H1 (cell line): ENCODE measurements at regions not wholly inside any gene's neighbourhood (a gene's known extent, or its start where the extent isn't known, plus 50 kb on each side); places are given as distances from the start of the nearest gene placed in this dataset.

Experiments
- CTCF ChIA-PET: fragments of 300-600 bp; sonication (Branson Sonifier 250); formaldehyde crosslinking; loops from one replicate; lab custom pipeline; 2021; ENCODE audit not compliant: partially characterized antibody; lab: Charles Lee
- POLR2A ChIA-PET: fragments of 300-600 bp; sonication (Branson Sonifier 250); formaldehyde crosslinking; loops from one replicate; lab custom pipeline; 2021; ENCODE audit warnings: inconsistent platforms; ENCODE audit not compliant: partially characterized antibody; lab: Charles Lee
- DNase-seq, 2 experiments: peaks; one replicate each; pipeline versions ENCODE4 v3.0.0 to v3.0.0-alpha.2; 2010 to 2022; ENCODE audit warnings: low spot score in 2 of 2, low read depth in 1 of 2, mixed read lengths in 1 of 2
- FAIRE-seq: peaks from 2 replicates; lab custom pipeline; 2011; peaks lifted over from hg19 to GRCh38; lab: Jason Lieb, UNC
- H2AFZ ChIP-seq: 2 replicates; pipeline ENCODE4 v1.8.1; 2012; ENCODE audit warnings: low read length, inconsistent platforms
- H2AK5ac ChIP-seq: 2 replicates; pipeline ENCODE4 v1.6.1; 2013; ENCODE audit warnings: low read depth, low read length
- H2BK120ac ChIP-seq: replicated peaks from 2 replicates; pipeline ENCODE3; 2013; ENCODE audit warnings: low read depth, low read length, inconsistent platforms
- H2BK12ac ChIP-seq: 2 replicates; pipeline ENCODE4 v1.6.1; 2013; ENCODE audit warnings: low read depth, low read length
- H2BK15ac ChIP-seq: 2 replicates; pipeline ENCODE4 v1.6.1; 2013; ENCODE audit warnings: low read length
- H2BK20ac ChIP-seq: 2 replicates; pipeline ENCODE4 v1.6.1; 2013; ENCODE audit warnings: low read length
- H2BK5ac ChIP-seq: 2 replicates; pipeline ENCODE4 v1.6.1; 2013; ENCODE audit warnings: low read depth, low read length
- H3K14ac ChIP-seq: 2 replicates; pipeline ENCODE4 v1.6.1; 2013; ENCODE audit warnings: inconsistent platforms; ENCODE audit not compliant: insufficient read length
- H3K18ac ChIP-seq: 2 replicates; pipeline ENCODE4 v1.6.1; 2013; ENCODE audit warnings: low read length; ENCODE audit errors: extremely low read depth
- H3K23ac ChIP-seq: 2 replicates; pipeline ENCODE4 v1.6.1; 2013; ENCODE audit warnings: inconsistent platforms; ENCODE audit not compliant: insufficient read length
- H3K23me2 ChIP-seq: 2 replicates; pipeline ENCODE4 v1.6.1; 2013; ENCODE audit warnings: low read depth, low read length
- H3K27ac ChIP-seq: 2 replicates; pipeline ENCODE4 v1.6.1; 2011; ENCODE audit warnings: low read depth, low read length, inconsistent platforms
- H3K27me3 ChIP-seq, 4 experiments: replicated peaks in 1 of 4; 1 replicate in 1 of 4; 2 replicates in 3 of 4; pipeline versions ENCODE4 v1.6.1 to v1.8.1; 2011 to 2013; ENCODE audit warnings: low read length in 3 of 4, mild to moderate bottlenecking in 3 of 4, inconsistent platforms in 2 of 4, mixed read lengths in 2 of 4, moderate library complexity in 1 of 4; ENCODE audit not compliant: control insufficient read depth in 3 of 4, insufficient read depth in 3 of 4; ENCODE audit errors: extremely low read depth in 1 of 4
- H3K36me3 ChIP-seq, 4 experiments: 2 replicates each; pipeline versions ENCODE4 v1.6.1 to v1.8.1; 2011 to 2013; ENCODE audit warnings: mild to moderate bottlenecking in 4 of 4, low read length in 3 of 4, moderate library complexity in 2 of 4, control low read depth in 1 of 4, inconsistent platforms in 1 of 4; ENCODE audit not compliant: insufficient read depth in 4 of 4, control insufficient read depth in 2 of 4
- H3K4ac ChIP-seq: replicated peaks from 2 replicates; pipeline ENCODE3; 2013; ENCODE audit warnings: low read length, low read depth, mixed read lengths, inconsistent platforms; ENCODE audit not compliant: insufficient read length
- H3K4me1 ChIP-seq, 4 experiments: replicated peaks in 1 of 4; 1 replicate in 1 of 4; 2 replicates in 3 of 4; pipeline versions ENCODE4 v1.6.1 to v1.8.1; 2011 to 2013; ENCODE audit warnings: low read length in 3 of 4, inconsistent platforms in 2 of 4, mixed read lengths in 1 of 4; ENCODE audit not compliant: insufficient read depth in 4 of 4, control insufficient read depth in 3 of 4
- H3K4me2 ChIP-seq, 2 experiments: 2 replicates each; pipeline versions ENCODE4 v1.6.1 to v1.8.1; 2011 to 2013; ENCODE audit warnings: low read depth in 2 of 2, low read length in 2 of 2, control low read depth in 1 of 2, inconsistent platforms in 1 of 2, mild to moderate bottlenecking in 1 of 2; ENCODE audit not compliant: insufficient read depth in 1 of 2
- H3K4me3 ChIP-seq, 4 experiments: fragments of 200-600, 300-600 bp in 1 of 4; sonication (generic), shearing (Covaris generic), sonication (Bioruptor Twin) in 1 of 4; 2 replicates each; pipeline versions ENCODE4 v1.5.1 to v1.8.1; 2011 to 2016; ENCODE audit warnings: low read length in 4 of 4, low read depth in 3 of 4, control low read depth in 2 of 4, inconsistent platforms in 2 of 4, mild to moderate bottlenecking in 2 of 4, mixed read lengths in 1 of 4, moderate library complexity in 1 of 4; ENCODE audit not compliant: insufficient read depth in 2 of 4; ENCODE audit errors: extremely low read depth in 1 of 4
- H3K56ac ChIP-seq: replicated peaks from 2 replicates; pipeline ENCODE3; 2013; ENCODE audit warnings: low read depth, mild to moderate bottlenecking, mixed read lengths, low read length, inconsistent platforms; ENCODE audit not compliant: insufficient read length
- H3K79me1 ChIP-seq: 2 replicates; pipeline ENCODE4 v1.6.1; 2013; ENCODE audit warnings: low read depth, low read length, control low read depth
- H3K79me2 ChIP-seq, 2 experiments: 2 replicates each; pipeline versions ENCODE4 v1.6.1 to v1.8.1; 2012 to 2013; ENCODE audit warnings: low read length in 2 of 2, mild to moderate bottlenecking in 2 of 2, inconsistent platforms in 1 of 2; ENCODE audit not compliant: insufficient read depth in 2 of 2, control insufficient read depth in 1 of 2
- H3K9ac ChIP-seq, 4 experiments: replicated peaks in 1 of 4; 1 replicate in 1 of 4; 2 replicates in 3 of 4; pipeline versions ENCODE4 v1.6.1 to v1.8.1; 2011 to 2013; ENCODE audit warnings: low read depth in 3 of 4, low read length in 3 of 4, control low read depth in 2 of 4, mild to moderate bottlenecking in 2 of 4, moderate library complexity in 2 of 4, inconsistent platforms in 1 of 4; ENCODE audit errors: extremely low read depth in 1 of 4
- H3K9me3 ChIP-seq, 2 experiments: 2 replicates each; pipeline versions ENCODE4 v1.6.1 to v1.8.1; 2012 to 2013; ENCODE audit warnings: mild to moderate bottlenecking in 2 of 2, moderate library complexity in 2 of 2, control low read depth in 1 of 2, inconsistent platforms in 1 of 2, low read depth in 1 of 2, low read length in 1 of 2, mixed read lengths in 1 of 2; ENCODE audit not compliant: insufficient read depth in 2 of 2
- H4K20me1 ChIP-seq, 2 experiments: replicated peaks in 1 of 2; 2 replicates each; pipeline versions ENCODE3 to v1.8.1; 2011 to 2013; ENCODE audit warnings: inconsistent platforms in 2 of 2, low read length in 2 of 2, mild to moderate bottlenecking in 1 of 2; ENCODE audit not compliant: insufficient read depth in 2 of 2, control insufficient read depth in 1 of 2
- H4K5ac ChIP-seq: 2 replicates; pipeline ENCODE4 v1.6.1; 2013; ENCODE audit warnings: low read length, low read depth, mixed read lengths, inconsistent platforms; ENCODE audit not compliant: insufficient read length
- H4K8ac ChIP-seq: 2 replicates; pipeline ENCODE4 v1.8.0; 2013; ENCODE audit warnings: mild to moderate bottlenecking, moderate library complexity, low read length, inconsistent platforms; ENCODE audit not compliant: insufficient read depth; ENCODE audit errors: extremely low read depth
- H4K91ac ChIP-seq: replicated peaks from 2 replicates; pipeline ENCODE3; 2013; ENCODE audit warnings: low read length, mixed read lengths, inconsistent platforms; ENCODE audit not compliant: insufficient read length
- ATF3 ChIP-seq: IDR thresholded peaks from 2 replicates; pipeline ENCODE4 v1.6.1; 2011; ENCODE audit warnings: low read depth, mild to moderate bottlenecking, low read length; ENCODE audit not compliant: insufficient read depth
- HDAC2 ChIP-seq, 2 experiments: fragments of 300-600 bp in 1 of 2; sonication (generic) in 1 of 2; IDR thresholded peaks; 2 replicates each; pipeline ENCODE4 v1.6.1; 2011 to 2012; ENCODE audit warnings: low read depth in 2 of 2, low read length in 2 of 2, mild to moderate bottlenecking in 2 of 2, moderate library complexity in 2 of 2, borderline replicate concordance in 1 of 2, inconsistent platforms in 1 of 2
- HDAC6 ChIP-seq: IDR thresholded peaks from one replicate; pipeline ENCODE4 v1.7.1; 2012; ENCODE audit warnings: low read depth, mild to moderate bottlenecking, inconsistent platforms, low read length, moderate library complexity
- JUN ChIP-seq: IDR thresholded peaks from 2 replicates; pipeline ENCODE4 v1.6.1; 2011; ENCODE audit warnings: low read depth, mild to moderate bottlenecking, improper control_type of control experiment, low read length
- KDM1A ChIP-seq: fragments of 200-600, 300-600 bp; sonication (generic); IDR thresholded peaks from 2 replicates; pipeline ENCODE4 v1.7.1; 2016; ENCODE audit warnings: mild to moderate bottlenecking, low read length, borderline replicate concordance
- KDM4A ChIP-seq: IDR thresholded peaks from one replicate; pipeline ENCODE4 v1.7.1; 2012; ENCODE audit warnings: low read depth, mild to moderate bottlenecking, moderate library complexity, low read length, inconsistent platforms; ENCODE audit not compliant: severe bottlenecking
- NANOG ChIP-seq: IDR thresholded peaks from 2 replicates; pipeline ENCODE4 v1.6.1; 2011; ENCODE audit warnings: low read length, low read depth, mild to moderate bottlenecking, inconsistent platforms; ENCODE audit not compliant: insufficient read depth, poor library complexity, severe bottlenecking
- NRF1 ChIP-seq: IDR thresholded peaks from 2 replicates; pipeline ENCODE4 v1.6.1; 2011; ENCODE audit warnings: mild to moderate bottlenecking, low read depth, low read length, improper control_type of control experiment
- RXRA ChIP-seq: IDR thresholded peaks from 2 replicates; pipeline ENCODE4 v1.6.1; 2011; ENCODE audit warnings: low read depth, mild to moderate bottlenecking, low read length, moderate library complexity; ENCODE audit not compliant: insufficient read depth
- SRF ChIP-seq: IDR thresholded peaks from 2 replicates; pipeline ENCODE4 v1.6.1; 2011; ENCODE audit warnings: mild to moderate bottlenecking, low read depth, low read length, moderate library complexity
- YY1 ChIP-seq: IDR thresholded peaks from 2 replicates; pipeline ENCODE4 v1.6.1; 2011; ENCODE audit warnings: low read depth, mild to moderate bottlenecking, low read length
- WGBS, 2 experiments: shearing (Covaris generic) in 1 of 2; methylation state at CpG; one replicate each; pipeline versions ENCODE4 v1.1.6 to v1.1.7; 2013 to 2015; ENCODE audit warnings: low lambda C conversion rate in 2 of 2, mixed read lengths in 2 of 2, inconsistent platforms in 1 of 2, low coverage in 1 of 2, missing lambda C conversion rate in 1 of 2; ENCODE audit not compliant: insufficient replicate concordance in 2 of 2, insufficient coverage in 1 of 2, insufficient read length in 1 of 2; ENCODE audit errors: extremely low coverage in 1 of 2, missing lambda C conversion rate in 1 of 2; 5-methylcytosine and 5-hydroxymethylcytosine counted together

GRCh38 chr7:123351516-123352505 is 152.0 kb upstream of the SLC13A1 start:
- ChIA-PET CTCF (interaction anchor here (0.8 to 3.3 kb wide), 2 partner anchors 10 to 16 kb away, joined by 3 to 18 read pairs; no protein-coding TSS in a partner anchor), POLR2A (no interaction called here)
- Histone ChIP-seq H3K4me1 (peaks cover 0 to 5% (median 2%) of the 10 kb centered on the region in 4 experiments; a peak in 3 of 7 replicates), H3K79me2 (no peaks in the 10 kb centered on the region), H2BK120ac (no peak overlapping the region), H3K23me2 (no peaks in the 10 kb centered on the region), H3K14ac (no peak overlapping the region), H3K4me3 (no peak overlapping the region), H3K9me3 (no peaks in the 10 kb centered on the region), H2AFZ (no peak overlapping the region), H4K5ac (no peak overlapping the region), H2BK5ac (no peak overlapping the region), H2BK15ac (no peak overlapping the region), H3K4me2 (no peak overlapping the region), H2AK5ac (no peak overlapping the region), H3K9ac (no peak overlapping the region), H4K91ac (no peak overlapping the region), H3K27me3 (peaks cover 0 to 1% (median 0%) of the 10 kb centered on the region in 4 experiments; a peak in 1 of 7 replicates), H4K8ac (no peak overlapping the region), H3K18ac (no peak overlapping the region), H3K27ac (no peak overlapping the region), H3K4ac (no peak overlapping the region), H2BK20ac (no peak overlapping the region), H3K36me3 (no peaks in the 10 kb centered on the region), H4K20me1 (no peaks in the 10 kb centered on the region), H2BK12ac (no peak overlapping the region), H3K79me1 (no peaks in the 10 kb centered on the region), H3K56ac (no peak overlapping the region), H3K23ac (no peak overlapping the region)
- WGBS, 2 experiments: 86% methylated on average over 7 of the region's 7 CpGs; no CpG with 5 or more reads in 1 of the 2 experiments
- no peak for DNase-seq
- no peak for FAIRE-seq
- TF ChIP-seq SRF (no peak), NRF1 (no peak), HDAC2 (IDR thresholded peaks at IDR 0.05; ENCODE audit: borderline replicate concordance in 1 of 2, low read depth in 2 of 2, low read length in 2 of 2) (no peak), ATF3 (no peak), RXRA (no peak), YY1 (no peak), KDM4A (no peak), NANOG (no peak), HDAC6 (no peak), JUN (no peak), KDM1A (no peak)
